Kidney capillary endothelial cell (primary cell): ENCODE measurements at regions not wholly inside any gene's neighbourhood (a gene's known extent, or its start where the extent isn't known, plus 50 kb on each side); places are given as distances from the start of the nearest gene placed in this dataset.
A peak's percentile ranks its signal among the peaks of the same experiment; 100 is the strongest.
"Not testable (repeated sequence)": the region's sequence is repeated elsewhere in the genome, so short reads cannot be mapped to it uniquely, and the experiment has no call there.

ENCODE experiments used
- DNase-seq: peaks from one replicate; pipeline ENCODE4 v3.0.0-alpha.2; 2018; ENCODE audit warnings: low spot score

- DNase-seq: no peak
These were observed 539.5 kb downstream of the MATN1 start for GRCh38 chr1:30183895-30184294.

- no peak for DNase-seq
These were observed 540.4 kb downstream of the MATN1 start for GRCh38 chr1:30183006-30183405.

- no peak for DNase-seq
These were observed 543.3 kb downstream of the MATN1 start for GRCh38 chr1:30179942-30180543.

- no peak for DNase-seq
These were observed 546.9 kb downstream of the MATN1 start for GRCh38 chr1:30176477-30176876.

- no peak for DNase-seq
These were observed 548.9 kb downstream of the MATN1 start for GRCh38 chr1:30174499-30174898.

- DNase-seq: no peak
These were observed 549.8 kb downstream of the MATN1 start for GRCh38 chr1:30173560-30173959.

- no peak for DNase-seq
These were observed 550.6 kb downstream of the MATN1 start for GRCh38 chr1:30172757-30173156.

- DNase-seq: no peak
These were observed 551.1 kb downstream of the MATN1 start for GRCh38 chr1:30172299-30172694.

- DNase-seq: no peak
These were observed 551.7 kb downstream of the MATN1 start for GRCh38 chr1:30171537-30172298.

- no peak for DNase-seq
These were observed 554.1 kb downstream of the MATN1 start for GRCh38 chr1:30169269-30169668.

- no peak for DNase-seq
These were observed 557.2 kb downstream of the MATN1 start for GRCh38 chr1:30166174-30166573.

- no peak for DNase-seq
These were observed 558.3 kb downstream of the MATN1 start for GRCh38 chr1:30165116-30165515.

- DNase-seq: peak; percentile 24
These were observed 558.7 kb downstream of the MATN1 start for GRCh38 chr1:30164693-30165092.

- DNase-seq: no peak
These were observed 560.8 kb downstream of the MATN1 start for GRCh38 chr1:30162565-30162964.

- DNase-seq: no peak
These were observed 561.4 kb downstream of the MATN1 start for GRCh38 chr1:30161953-30162352.

- no peak for DNase-seq
These were observed 562.2 kb downstream of the MATN1 start for GRCh38 chr1:30160999-30161689.

- DNase-seq: no peak
These were observed 564.4 kb downstream of the MATN1 start for GRCh38 chr1:30159015-30159414.

- DNase-seq: not testable (repeated sequence)
These were observed 567.7 kb downstream of the MATN1 start for GRCh38 chr1:30155698-30156097.

- not testable (repeated sequence) for DNase-seq
These were observed 568.1 kb downstream of the MATN1 start for GRCh38 chr1:30155253-30155652.

GRCh38 chr1:30153743-30154449, 569.5 kb downstream of the MATN1 start:
- DNase-seq: no peak

GRCh38 chr1:30151826-30152225, 571.6 kb downstream of the MATN1 start:
- DNase-seq: no peak

- DNase-seq: no peak
These were observed 572.3 kb downstream of the MATN1 start for GRCh38 chr1:30151119-30151518.

GRCh38 chr1:30149226-30149625, 574.2 kb downstream of the MATN1 start:
- no peak for DNase-seq
